Neural progenitor cell (in vitro differentiated cells): ENCODE measurements at regions not wholly inside any gene's neighbourhood (a gene's known extent, or its start where the extent isn't known, plus 50 kb on each side); places are given as distances from the start of the nearest gene placed in this dataset.

ENCODE experiments used
- DNase-seq: peaks from one replicate; pipeline ENCODE4 v3.0.0-alpha.2; 2016; ENCODE audit warnings: low spot score
- H2AFZ ChIP-seq: fragments of 200-600 bp; sonication (generic); replicated peaks from 2 replicates; pipeline ENCODE4 v1.6.1; 2016; ENCODE audit warnings: antibody characterized with exemption
- H3F3A ChIP-seq: fragments of 200-600 bp; sonication (generic); 2 replicates; pipeline ENCODE4 v1.6.1; 2016; ENCODE audit warnings: antibody characterized with exemption, low read depth
- H3K27ac ChIP-seq: fragments of 200-600 bp; sonication (generic); 2 replicates; pipeline ENCODE4 v1.5.1; 2016; ENCODE audit warnings: mild to moderate bottlenecking
- H3K27me3 ChIP-seq: fragments of 200-600 bp; sonication (generic); 2 replicates; pipeline ENCODE4 v1.6.1; 2016; ENCODE audit warnings: mild to moderate bottlenecking, moderate library complexity
- H3K36me3 ChIP-seq: fragments of 200-600 bp; sonication (generic); 2 replicates; pipeline ENCODE4 v1.5.1; 2016
- H3K4me1 ChIP-seq: fragments of 200-600 bp; sonication (generic); 2 replicates; pipeline ENCODE4 v1.6.1; 2016; ENCODE audit warnings: mixed run types
- H3K4me2 ChIP-seq: fragments of 200-600 bp; sonication (generic); 2 replicates; pipeline ENCODE4 v1.6.1; 2016
- H3K4me3 ChIP-seq: fragments of 200-600 bp; sonication (generic); 2 replicates; pipeline ENCODE4 v1.5.1; 2016
- H3K79me2 ChIP-seq: fragments of 200-600 bp; sonication (generic); 2 replicates; pipeline ENCODE4 v1.6.1; 2016; ENCODE audit warnings: low read depth
- H3K9ac ChIP-seq: fragments of 200-600 bp; sonication (generic); 2 replicates; pipeline ENCODE4 v1.6.1; 2016
- H3K9me3 ChIP-seq: fragments of 200-600 bp; sonication (generic); 2 replicates; pipeline ENCODE4 v1.5.1; 2016; ENCODE audit warnings: low read depth
- H4K20me1 ChIP-seq: fragments of 200-600 bp; sonication (generic); 2 replicates; pipeline ENCODE4 v1.6.1; 2016; ENCODE audit warnings: low read depth
- H3K27ac Mint-ChIP-seq: 3 replicates; pipeline ENCODE4 v1.8.0; 2021; ENCODE audit warnings: mixed read lengths
- H3K27me3 Mint-ChIP-seq: 2 replicates; pipeline ENCODE4 v1.8.0; 2022; ENCODE audit warnings: low read depth, mild to moderate bottlenecking, inconsistent platforms, moderate library complexity, mixed read lengths; ENCODE audit not compliant: insufficient read depth
- H3K36me3 Mint-ChIP-seq: 3 replicates; pipeline ENCODE4 v1.8.0; 2021; ENCODE audit warnings: mixed read lengths
- H3K4me1 Mint-ChIP-seq: 3 replicates; pipeline ENCODE4 v1.8.0; 2021; ENCODE audit warnings: mixed read lengths
- H3K4me3 Mint-ChIP-seq: 3 replicates; pipeline ENCODE4 v1.8.0; 2021; ENCODE audit warnings: mild to moderate bottlenecking, moderate library complexity, mixed read lengths
- H3K9me3 Mint-ChIP-seq: 3 replicates; pipeline ENCODE4 v1.8.0; 2020; ENCODE audit warnings: mixed read lengths
- EZH2 ChIP-seq: fragments of 200-600 bp; sonication (generic); IDR thresholded peaks from 2 replicates; pipeline ENCODE4 v1.6.1; 2017; ENCODE audit warnings: antibody characterized with exemption, mild to moderate bottlenecking, moderate library complexity
- EZH2phosphoT487 ChIP-seq: fragments of 200-600 bp; sonication (generic); IDR thresholded peaks from 2 replicates; pipeline ENCODE4 v1.6.1; 2017; ENCODE audit warnings: antibody characterized with exemption
- TF ChIP-seq, protein P1 (sequence below): fragments of 200-600 bp; sonication (generic); IDR thresholded peaks from 2 replicates; pipeline ENCODE4 v1.5.1; 2017; ENCODE audit warnings: antibody characterized with exemption, mild to moderate bottlenecking

- TF ChIP-seq EZH2phosphoT487 = no peak
- TF ChIP-seq EZH2 = no peak
- TF ChIP-seq, protein P1, sequence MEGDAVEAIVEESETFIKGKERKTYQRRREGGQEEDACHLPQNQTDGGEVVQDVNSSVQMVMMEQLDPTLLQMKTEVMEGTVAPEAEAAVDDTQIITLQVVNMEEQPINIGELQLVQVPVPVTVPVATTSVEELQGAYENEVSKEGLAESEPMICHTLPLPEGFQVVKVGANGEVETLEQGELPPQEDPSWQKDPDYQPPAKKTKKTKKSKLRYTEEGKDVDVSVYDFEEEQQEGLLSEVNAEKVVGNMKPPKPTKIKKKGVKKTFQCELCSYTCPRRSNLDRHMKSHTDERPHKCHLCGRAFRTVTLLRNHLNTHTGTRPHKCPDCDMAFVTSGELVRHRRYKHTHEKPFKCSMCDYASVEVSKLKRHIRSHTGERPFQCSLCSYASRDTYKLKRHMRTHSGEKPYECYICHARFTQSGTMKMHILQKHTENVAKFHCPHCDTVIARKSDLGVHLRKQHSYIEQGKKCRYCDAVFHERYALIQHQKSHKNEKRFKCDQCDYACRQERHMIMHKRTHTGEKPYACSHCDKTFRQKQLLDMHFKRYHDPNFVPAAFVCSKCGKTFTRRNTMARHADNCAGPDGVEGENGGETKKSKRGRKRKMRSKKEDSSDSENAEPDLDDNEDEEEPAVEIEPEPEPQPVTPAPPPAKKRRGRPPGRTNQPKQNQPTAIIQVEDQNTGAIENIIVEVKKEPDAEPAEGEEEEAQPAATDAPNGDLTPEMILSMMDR = no peak
- Histone ChIP-seq H4K20me1 (no peaks in the 10 kb centered on the region), H3K36me3 (no peaks in the 10 kb centered on the region), H3F3A (no peaks in the 10 kb centered on the region), H3K79me2 (no peaks in the 10 kb centered on the region), H3K4me1 (peaks cover 10% of the 10 kb centered on the region), H3K27me3 (no peaks in the 10 kb centered on the region), H3K4me2 (no peak overlapping the region), H3K27ac (no peak overlapping the region), H2AFZ (no peak overlapping the region), H3K9me3 (no peaks in the 10 kb centered on the region), H3K9ac (no peak overlapping the region), H3K4me3 (no peak overlapping the region)
- no peaks in the 10 kb centered on the region for H3K36me3 Mint-ChIP-seq
- H3K9me3 Mint-ChIP-seq = no peaks in the 10 kb centered on the region
- H3K27ac Mint-ChIP-seq = no peak overlapping the region
- peaks cover 7% of the 10 kb centered on the region for H3K4me1 Mint-ChIP-seq
- H3K27me3 Mint-ChIP-seq = no peaks in the 10 kb centered on the region
- DNase-seq = no peak
- H3K4me3 Mint-ChIP-seq = no peak overlapping the region
Measured at GRCh38 chr6:164751395-164751794, 558.0 kb downstream of the C6orf118 start.

DNA sequence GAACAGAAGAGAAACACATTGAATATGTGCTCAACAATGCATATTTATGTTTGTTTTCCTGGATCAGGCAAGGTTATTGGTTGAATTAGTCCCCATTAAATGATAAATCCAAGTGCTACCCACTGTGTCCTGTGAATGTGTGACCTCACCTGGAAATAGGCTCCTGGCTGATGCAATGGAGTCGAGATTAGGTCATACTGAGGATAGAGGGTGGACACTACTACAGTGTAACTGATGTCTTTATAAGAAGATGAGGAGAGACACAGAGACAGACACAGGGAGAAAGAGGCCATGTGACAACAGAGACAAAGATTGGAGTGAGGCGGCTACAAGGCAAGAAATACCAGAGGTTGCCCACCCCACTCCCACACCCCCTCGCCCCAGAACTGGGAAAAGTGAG, 559.3 kb downstream of the C6orf118 start:
- Histone ChIP-seq H3K9me3 (no peaks in the 10 kb centered on the region), H3K27me3 (no peaks in the 10 kb centered on the region), H3K27ac (no peak overlapping the region), H3K4me3 (no peak overlapping the region), H2AFZ (no peak overlapping the region), H3F3A (no peaks in the 10 kb centered on the region), H3K4me2 (no peak overlapping the region), H4K20me1 (no peaks in the 10 kb centered on the region), H3K79me2 (no peaks in the 10 kb centered on the region), H3K4me1 (peaks cover 10% of the 10 kb centered on the region), H3K9ac (no peak overlapping the region), H3K36me3 (no peaks in the 10 kb centered on the region)
- Mint-ChIP-seq H3K4me3 (no peak overlapping the region), H3K4me1 (peaks cover 3% of the 10 kb centered on the region), H3K9me3 (peaks cover 2% of the 10 kb centered on the region), H3K27me3 (no peaks in the 10 kb centered on the region), H3K36me3 (no peaks in the 10 kb centered on the region), H3K27ac (no peak overlapping the region)
- DNase-seq = no peak
- TF ChIP-seq EZH2phosphoT487 = no peak
- TF ChIP-seq, protein P1 = no peak
- no peak for TF ChIP-seq EZH2

DNA sequence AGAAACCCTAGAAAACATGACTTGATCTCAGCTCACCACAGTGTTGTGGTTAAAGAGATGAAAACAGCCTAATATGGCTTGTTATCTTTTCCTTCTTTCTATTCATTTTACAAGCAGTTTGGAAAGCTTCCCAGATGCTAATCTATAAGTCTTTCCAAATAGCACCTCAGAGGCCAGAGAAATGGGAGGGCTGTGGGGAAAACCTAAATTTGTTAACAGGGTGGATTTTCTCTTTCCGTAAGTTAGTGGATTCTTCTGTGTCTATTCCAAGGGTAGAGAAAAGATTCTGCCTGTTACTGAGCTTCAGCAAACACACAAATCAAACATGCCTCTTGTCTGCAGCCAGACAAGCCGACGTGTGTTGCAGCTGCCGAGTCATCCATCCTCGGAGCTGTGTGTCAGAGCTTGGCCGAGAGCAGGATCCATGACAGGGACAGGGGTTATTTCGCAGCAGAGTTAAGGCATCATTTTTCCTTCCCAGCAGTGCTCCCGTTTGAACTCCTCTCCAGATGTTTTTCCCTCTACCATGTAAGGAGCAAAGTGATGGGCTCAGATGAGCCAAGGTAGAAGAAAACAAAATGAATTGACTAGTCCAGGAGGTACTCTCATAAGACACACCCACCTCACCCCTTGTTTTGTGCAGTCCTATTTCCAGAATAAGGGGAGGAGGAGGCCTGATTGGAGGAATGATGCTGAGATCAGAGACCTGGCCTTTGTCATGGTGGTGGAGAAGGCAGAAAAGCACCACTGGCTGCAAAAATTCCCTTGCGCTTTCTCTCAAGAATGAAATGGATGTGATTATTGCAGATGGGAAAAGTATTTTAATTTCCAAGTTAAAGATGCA, 560.0 kb downstream of the C6orf118 start:
- H2AFZ ChIP-seq = no peak overlapping the region
- H3K27ac Mint-ChIP-seq = no peak overlapping the region
- H3F3A ChIP-seq = no peaks in the 10 kb centered on the region
- H3K27me3 Mint-ChIP-seq = no peaks in the 10 kb centered on the region
- H3K4me1 ChIP-seq = peaks cover 10% of the 10 kb centered on the region
- H3K36me3 ChIP-seq = no peaks in the 10 kb centered on the region
- no peak overlapping the region for H3K4me3 ChIP-seq
- no peak for TF ChIP-seq EZH2phosphoT487
- TF ChIP-seq, protein P1 = no peak
- no peak for TF ChIP-seq EZH2
- no peaks in the 10 kb centered on the region for H4K20me1 ChIP-seq
- no peak overlapping the region for H3K27ac ChIP-seq
- H3K4me2 ChIP-seq = no peak overlapping the region
- H3K79me2 ChIP-seq = no peaks in the 10 kb centered on the region
- H3K9me3 ChIP-seq = no peaks in the 10 kb centered on the region
- no peaks in the 10 kb centered on the region for H3K36me3 Mint-ChIP-seq
- no peaks in the 10 kb centered on the region for H3K27me3 ChIP-seq
- H3K9ac ChIP-seq = no peak overlapping the region
- H3K9me3 Mint-ChIP-seq = peaks cover 2% of the 10 kb centered on the region
- no peak for DNase-seq
- peaks cover 3% of the 10 kb centered on the region for H3K4me1 Mint-ChIP-seq
- no peak overlapping the region for H3K4me3 Mint-ChIP-seq
